ENCODE measurements at regions not wholly inside any gene's neighbourhood (a gene's known extent, or its start where the extent isn't known, plus 50 kb on each side); places are given as distances from the start of the nearest gene placed in this dataset.

GRCh38 chr7:106987777-106988176 is 56.7 kb upstream of the PRKAR2B start:
- no peak for DNase-seq (ENCODE audit: extremely low read depth, low read depth)
- no peak overlapping the region for H3K4me3 ChIP-seq (replicated peaks; ENCODE audit: low read depth, low read length)
- no peak for TF ChIP-seq CTCF (IDR thresholded peaks at IDR 0.05; ENCODE audit: low read depth, low read length, missing control alignments)

- no peak for TF ChIP-seq CTCF (IDR thresholded peaks at IDR 0.05; ENCODE audit: low read depth, low read length, missing control alignments)
- no peak for DNase-seq (ENCODE audit: extremely low read depth, low read depth)
- no peak overlapping the region for H3K4me3 ChIP-seq (replicated peaks; ENCODE audit: low read depth, low read length)
These were observed 52.0 kb upstream of the PRKAR2B start for GRCh38 chr7:106992511-106992910.

Data from HFF-Myc (cell line).